ENCODE measurements at regions not wholly inside any gene's neighbourhood (a gene's known extent, or its start where the extent isn't known, plus 50 kb on each side); places are given as distances from the start of the nearest gene placed in this dataset.

- no peak for DNase-seq
- H3K9me3 ChIP-seq, result no peaks in the 10 kb centered on the region
- H3K36me3 ChIP-seq, result no peaks in the 10 kb centered on the region
- ATAC-seq, result peak; percentile 38 to 53
- H3K4me1 ChIP-seq, result peaks cover 24% of the 10 kb centered on the region
- H3K4me3 ChIP-seq, result no peak overlapping the region
- no peak for TF ChIP-seq CTCF (IDR thresholded peaks at IDR 0.05)
- no peak overlapping the region for H3K27ac ChIP-seq
- H3K27me3 ChIP-seq (ENCODE audit: low read depth), result no peaks in the 10 kb centered on the region
- intact Hi-C loops (cut with DNase I), result no loop called here
These were observed 496.4 kb downstream of the PCNX1 start for GRCh38 chr14:71403656-71404055.

- ATAC-seq (no peak), DNase-seq (no peak)
- no peak overlapping the region for H3K27ac ChIP-seq
- H3K9me3 ChIP-seq, result no peaks in the 10 kb centered on the region
- H3K4me1 ChIP-seq, result peaks cover 6% of the 10 kb centered on the region
- no peak overlapping the region for H3K4me3 ChIP-seq
- no peak for TF ChIP-seq CTCF (IDR thresholded peaks at IDR 0.05)
- no peaks in the 10 kb centered on the region for H3K27me3 ChIP-seq (ENCODE audit: low read depth)
- intact Hi-C loops (cut with DNase I), result no loop called here
- no peaks in the 10 kb centered on the region for H3K36me3 ChIP-seq
These were observed 498.4 kb downstream of the PCNX1 start for GRCh38 chr14:71405676-71406075.

GRCh38 chr14:71408362-71409030 lies 501.2 kb downstream of the PCNX1 start:
- Histone ChIP-seq H3K27ac (no peak overlapping the region), H3K4me3 (no peak overlapping the region), H3K27me3 (ENCODE audit: low read depth) (no peaks in the 10 kb centered on the region), H3K4me1 (peaks cover 5% of the 10 kb centered on the region), H3K36me3 (no peaks in the 10 kb centered on the region), H3K9me3 (no peaks in the 10 kb centered on the region)
- ATAC-seq (no peak), DNase-seq (no peak)
- intact Hi-C loops (cut with DNase I), result no loop called here
- no peak for TF ChIP-seq CTCF (IDR thresholded peaks at IDR 0.05)

GRCh38 chr14:71410578-71411284 lies 503.5 kb downstream of the PCNX1 start:
- no peaks in the 10 kb centered on the region for H3K9me3 ChIP-seq
- intact Hi-C loops (cut with DNase I), result no loop called here
- DNase-seq (no peak), ATAC-seq (no peak)
- no peak for TF ChIP-seq CTCF (IDR thresholded peaks at IDR 0.05)
- H3K27ac ChIP-seq, result no peak overlapping the region
- no peaks in the 10 kb centered on the region for H3K27me3 ChIP-seq (ENCODE audit: low read depth)
- peaks cover 8% of the 10 kb centered on the region for H3K4me1 ChIP-seq
- no peaks in the 10 kb centered on the region for H3K36me3 ChIP-seq
- H3K4me3 ChIP-seq, result no peak overlapping the region

GRCh38 chr14:71411285-71411595 lies 504.0 kb downstream of the PCNX1 start:
- TF ChIP-seq CTCF (IDR thresholded peaks at IDR 0.05), result no peak
- peaks cover 8% of the 10 kb centered on the region for H3K4me1 ChIP-seq
- no peak overlapping the region for H3K4me3 ChIP-seq
- intact Hi-C loops (cut with DNase I), result no loop called here
- H3K36me3 ChIP-seq, result no peaks in the 10 kb centered on the region
- H3K27me3 ChIP-seq (ENCODE audit: low read depth), result no peaks in the 10 kb centered on the region
- ATAC-seq, result no peak
- no peak overlapping the region for H3K27ac ChIP-seq
- H3K9me3 ChIP-seq, result no peaks in the 10 kb centered on the region
- DNase-seq, result no peak
